ENCODE measurements at regions not wholly inside any gene's neighbourhood (a gene's known extent, or its start where the extent isn't known, plus 50 kb on each side); places are given as distances from the start of the nearest gene placed in this dataset.

DNA sequence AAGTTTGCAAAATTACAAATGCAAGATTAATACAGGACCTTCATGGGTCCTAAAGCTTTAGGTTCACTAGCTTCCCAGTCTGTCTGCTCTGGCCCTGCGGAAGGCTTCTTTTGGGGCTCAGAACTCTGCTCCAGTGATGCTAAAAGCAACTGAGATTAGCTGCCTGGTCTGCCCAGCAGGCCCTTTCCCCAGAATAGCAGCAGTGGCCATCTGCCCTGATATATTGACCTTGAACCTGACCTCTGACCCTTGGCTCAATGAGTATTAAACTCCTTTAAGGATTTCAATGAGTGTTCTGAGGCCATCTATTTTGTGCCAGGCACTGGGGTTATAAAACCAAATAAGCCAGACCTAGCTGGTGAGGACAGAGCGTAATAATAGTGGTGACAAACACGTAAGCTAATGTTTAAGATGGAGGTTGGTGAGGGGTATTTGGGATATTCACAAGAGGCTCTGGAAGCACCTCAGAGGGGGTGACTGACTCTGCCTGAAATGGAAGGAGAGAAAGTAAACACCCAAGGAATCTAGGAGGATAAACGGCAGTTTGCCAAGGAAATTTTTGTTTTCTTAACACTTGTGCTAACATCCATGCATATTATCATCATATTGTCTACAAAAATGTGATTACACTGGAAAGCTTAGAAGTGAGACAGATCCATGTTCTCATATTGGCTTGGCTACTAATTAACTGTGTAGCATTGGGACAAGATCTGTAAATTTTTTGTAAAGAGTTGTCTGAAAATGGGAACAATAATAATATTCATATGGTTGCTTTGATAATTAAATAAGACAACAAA is 50.4 kb upstream of the LCLAT1 start:
- intact Hi-C loops (cut with micrococcal nuclease), result no loop called here

More for the DNA sequence above, 50.4 kb upstream of the LCLAT1 start:
- no peaks in the 10 kb centered on the region for H3K4me1 Mint-ChIP-seq (ENCODE audit: low read depth)
- H3K27ac Mint-ChIP-seq, result no peak overlapping the region
- H3K36me3 Mint-ChIP-seq (ENCODE audit: low read depth), result no peaks in the 10 kb centered on the region
- CTCF ChIA-PET, result interaction anchor here (1.7 kb wide), 1 partner anchor 188 kb away, joined by 5 read pairs; no protein-coding TSS in a partner anchor
- no peak for DNase-seq
- no peaks in the 10 kb centered on the region for H3K27me3 Mint-ChIP-seq (ENCODE audit: low read depth)
- H3K4me3 Mint-ChIP-seq, result no peak overlapping the region
- H3K9me3 Mint-ChIP-seq, result no peaks in the 10 kb centered on the region
